HG02763 (cell line): ENCODE measurements at regions not wholly inside any gene's neighbourhood (a gene's known extent, or its start where the extent isn't known, plus 50 kb on each side); places are given as distances from the start of the nearest gene placed in this dataset.

Experiments used
- ATAC-seq: cut with Tn5 transposase; IDR thresholded peaks from one replicate; pipeline ENCODE4 v1.9.1; 2021; ENCODE audit warnings: mild to moderate bottlenecking, moderate library complexity; ENCODE audit not compliant: unreplicated experiment

DNA sequence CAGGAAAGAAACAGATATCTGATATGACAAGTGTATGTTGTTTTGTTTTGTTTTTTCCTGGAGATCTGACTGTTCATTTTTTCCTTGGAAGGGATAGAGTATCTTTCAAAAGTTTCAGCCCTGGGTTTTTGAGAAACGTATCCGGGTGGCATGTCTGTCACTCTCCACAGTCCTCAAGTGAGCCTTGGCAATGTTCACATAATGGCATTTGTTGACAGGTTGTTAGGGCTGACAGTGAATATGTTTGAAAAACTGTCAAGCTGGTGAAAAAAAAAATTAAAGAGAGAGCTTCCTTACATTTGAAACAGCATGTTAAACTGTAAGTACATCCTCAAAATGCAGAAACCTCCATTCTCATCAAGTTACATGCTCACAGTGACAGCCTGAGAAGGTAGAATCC is 113.0 kb upstream of the DYNLRB2 start:
- no peak for ATAC-seq

GRCh38 chr16:80418517-80419355 is 122.1 kb upstream of the DYNLRB2 start:
- no peak for ATAC-seq

GRCh38 chr16:80417706-80418271 is 123.0 kb upstream of the DYNLRB2 start:
- ATAC-seq: no peak

GRCh38 chr16:80408014-80408413 is 132.8 kb upstream of the DYNLRB2 start:
- no peak for ATAC-seq

DNA sequence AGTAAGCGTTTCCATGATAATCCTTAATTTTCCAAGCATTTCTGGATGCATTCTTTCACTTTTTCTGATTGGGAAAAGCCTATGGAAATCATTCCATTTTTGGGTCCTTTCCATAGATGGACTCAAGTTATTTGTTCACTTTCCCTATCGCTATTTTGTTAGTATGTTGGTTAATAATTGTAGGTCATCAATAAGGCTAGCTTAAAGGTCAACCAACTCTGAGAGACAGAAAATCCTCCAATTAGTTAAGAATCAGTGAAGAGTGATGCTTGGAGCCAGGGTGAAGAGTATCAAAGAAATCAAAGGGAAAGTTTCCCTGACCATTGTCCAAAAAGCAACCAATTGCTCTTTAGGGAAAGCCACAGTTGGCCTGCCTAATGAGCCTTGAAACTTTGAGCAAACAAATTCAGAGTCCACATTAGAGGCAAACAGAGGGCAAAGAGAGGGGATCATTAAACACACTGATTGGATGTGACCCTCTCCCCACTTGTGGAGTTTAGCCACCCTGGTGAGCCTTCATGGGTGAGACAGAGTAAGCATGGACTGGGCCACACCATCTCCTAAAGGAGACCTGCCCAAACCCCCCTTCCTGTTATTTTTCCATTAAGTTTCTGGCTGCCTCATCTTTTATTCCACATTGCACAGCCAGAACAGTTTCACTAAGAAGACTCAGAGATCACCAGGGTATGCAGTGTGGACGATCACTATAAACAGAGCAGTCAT is 133.4 kb upstream of the DYNLRB2 start:
- no peak for ATAC-seq

- no peak for ATAC-seq
Measured at GRCh38 chr16:80404847-80405246, 135.9 kb upstream of the DYNLRB2 start.

DNA sequence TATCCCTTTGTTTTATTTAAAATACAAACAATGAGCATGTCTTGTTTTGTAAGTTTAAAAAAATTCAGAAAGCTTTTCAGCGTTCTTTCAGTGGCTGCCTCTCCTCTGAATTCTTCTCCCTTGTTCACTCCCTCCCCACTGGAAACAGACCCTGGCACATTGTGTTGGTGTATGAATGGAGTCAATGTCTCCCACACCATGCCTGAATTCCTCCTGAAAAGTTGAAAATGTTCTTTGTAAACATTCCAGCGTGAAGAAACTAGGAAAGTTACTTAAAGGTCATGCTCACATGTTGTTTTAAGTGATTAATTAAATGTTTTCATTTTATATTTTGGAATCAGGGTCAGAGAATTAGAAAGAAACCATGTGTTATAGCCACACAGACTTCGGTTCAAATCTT is 136.9 kb upstream of the DYNLRB2 start:
- ATAC-seq: no peak

GRCh38 chr16:80390871-80391489 is 149.8 kb upstream of the DYNLRB2 start:
- no peak for ATAC-seq

- ATAC-seq: no peak
Measured at GRCh38 chr16:80390046-80390445, 150.7 kb upstream of the DYNLRB2 start.

- ATAC-seq: no peak
Measured at GRCh38 chr16:80389338-80389737, 151.5 kb upstream of the DYNLRB2 start.

DNA sequence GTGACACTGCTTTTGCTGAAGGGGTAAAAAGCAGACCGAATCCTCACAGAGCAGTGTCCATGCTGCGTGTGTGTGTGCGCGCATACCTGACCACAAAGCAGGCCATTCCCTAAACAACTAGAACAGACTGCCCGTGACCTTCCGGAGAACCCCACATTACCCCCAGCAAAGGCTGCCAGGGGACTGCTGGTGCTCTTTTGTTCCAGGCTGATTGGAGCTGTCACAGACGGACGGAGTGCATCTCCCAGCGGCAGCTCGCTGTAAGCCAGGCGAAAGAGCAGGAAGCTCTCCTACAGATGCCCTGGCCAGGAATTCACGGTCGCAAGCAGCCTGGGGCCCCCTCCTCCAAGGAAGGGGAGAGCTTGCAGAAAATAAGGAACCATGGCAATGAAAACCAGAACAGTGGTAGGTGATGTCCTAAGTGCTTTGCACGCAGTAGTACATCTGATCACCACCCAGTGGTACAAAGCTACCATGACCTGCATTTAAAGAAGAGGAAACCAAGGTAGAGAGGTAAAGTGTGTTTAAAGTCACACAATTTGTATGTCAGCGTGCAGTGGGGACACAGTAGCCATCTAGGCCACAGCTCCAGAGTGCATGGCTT is 153.4 kb upstream of the DYNLRB2 start:
- ATAC-seq: no peak

- ATAC-seq: no peak
Measured at GRCh38 chr16:80384862-80385261, 155.9 kb upstream of the DYNLRB2 start.

- no peak for ATAC-seq
Measured at GRCh38 chr16:80380514-80380913, 160.3 kb upstream of the DYNLRB2 start.

- no peak for ATAC-seq
Measured at GRCh38 chr16:80377096-80377956, 163.5 kb upstream of the DYNLRB2 start.

DNA sequence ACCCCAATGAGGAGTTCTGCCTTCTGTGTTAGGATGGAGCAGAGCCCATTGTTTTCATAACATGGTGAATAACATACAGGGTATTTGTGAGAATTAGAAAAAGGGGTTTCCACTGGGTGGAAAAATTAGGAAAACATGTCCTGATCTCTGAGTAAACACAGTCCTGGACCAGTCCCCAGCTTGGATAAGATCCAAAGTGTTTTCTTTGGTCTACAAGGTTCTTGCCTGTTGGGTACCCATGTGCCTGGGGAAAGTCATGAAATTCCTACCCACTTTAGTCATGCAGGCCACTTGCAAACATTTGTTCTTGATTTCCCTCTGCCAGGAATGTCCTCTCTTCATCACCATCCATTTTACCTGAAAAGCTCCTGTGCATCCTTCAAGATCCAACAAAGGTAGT is 164.8 kb upstream of the DYNLRB2 start:
- ATAC-seq: no peak

GRCh38 chr16:80375513-80375912 is 165.3 kb upstream of the DYNLRB2 start:
- no peak for ATAC-seq

DNA sequence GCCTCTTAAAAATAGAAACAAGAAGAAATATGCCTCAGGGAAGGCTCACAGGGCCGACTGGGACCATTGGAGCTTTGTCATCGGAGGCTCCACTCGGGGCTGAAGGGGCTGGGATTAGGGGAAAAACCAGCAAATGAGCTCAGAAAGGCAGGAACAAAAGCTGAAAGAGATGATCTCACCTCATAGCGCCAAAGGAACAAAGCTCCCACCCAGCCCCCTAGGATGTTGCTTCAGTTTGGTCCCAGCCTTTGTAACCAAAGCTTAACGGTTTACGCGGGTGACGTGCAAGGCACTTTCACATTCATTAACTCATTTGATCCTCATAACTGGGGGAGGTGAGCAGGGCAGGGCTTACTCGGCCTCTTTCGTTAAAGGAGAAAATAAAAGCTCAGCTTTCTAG is 168.5 kb upstream of the DYNLRB2 start:
- ATAC-seq: no peak

- ATAC-seq: no peak
Measured at GRCh38 chr16:80369138-80369958, 171.4 kb upstream of the DYNLRB2 start.

GRCh38 chr16:80367037-80367658 is 173.6 kb upstream of the DYNLRB2 start:
- no peak for ATAC-seq
